ENCODE measurements at regions not wholly inside any gene's neighbourhood (a gene's known extent, or its start where the extent isn't known, plus 50 kb on each side); places are given as distances from the start of the nearest gene placed in this dataset.

- no peak for TF ChIP-seq CTCF (conservative IDR thresholded peaks at IDR 0.05; ENCODE audit: low read depth, low read length)
- no peak for TF ChIP-seq EZH2 (IDR thresholded peaks at IDR 0.05; ENCODE audit: borderline replicate concordance, low read depth, low read length, poor library complexity, severe bottlenecking)
These were observed 192.2 kb downstream of the FASLG start for GRCh38 chr1:172851077-172851476.
